Lung (tissue), 11 donors: ENCODE measurements at regions not wholly inside any gene's neighbourhood (a gene's known extent, or its start where the extent isn't known, plus 50 kb on each side); places are given as distances from the start of the nearest gene placed in this dataset.

Experiments used
- ATAC-seq: fragments of 200-7000 bp; cut with Tn5 transposase; one replicate; pipeline ENCODE4 v1.9.1; 2020; ENCODE audit warnings: moderate number of reproducible peaks; ENCODE audit not compliant: insufficient read depth, low FRiP score
- DNase-seq, 3 donors: peaks; one replicate each; pipeline ENCODE4 v3.0.0-alpha.2; 2013 to 2017
- H3K27ac ChIP-seq, 2 donors: one replicate each; pipeline ENCODE4 v1.5.1; 2013; ENCODE audit warnings: mild to moderate bottlenecking in 2 of 2, moderate library complexity in 2 of 2, control low read depth in 1 of 2, inconsistent platforms in 1 of 2, low read depth in 1 of 2, low read length in 1 of 2
- H3K27me3 ChIP-seq, 3 donors: one replicate each; pipeline ENCODE4 v1.5.1; 2013; ENCODE audit warnings: low read length in 2 of 3; ENCODE audit not compliant: control insufficient read depth in 3 of 3, insufficient read depth in 3 of 3
- H3K36me3 ChIP-seq, 4 donors: one replicate each; pipeline ENCODE4 v1.5.1; 2013; ENCODE audit warnings: low read length in 4 of 4, mild to moderate bottlenecking in 1 of 4, moderate library complexity in 1 of 4; ENCODE audit not compliant: control insufficient read depth in 4 of 4, insufficient read depth in 4 of 4
- H3K4me1 ChIP-seq, 5 donors: one replicate each; pipeline ENCODE4 v1.5.1; 2013; ENCODE audit warnings: low read length in 5 of 5, mild to moderate bottlenecking in 2 of 5, moderate library complexity in 1 of 5; ENCODE audit not compliant: control insufficient read depth in 5 of 5, insufficient read depth in 5 of 5
- H3K4me3 ChIP-seq: one replicate; pipeline ENCODE4 v1.5.1; 2013; ENCODE audit warnings: mild to moderate bottlenecking, control low read depth, moderate library complexity
- H3K9ac ChIP-seq, 2 donors: one replicate each; pipeline ENCODE4 v1.5.1; 2013; ENCODE audit warnings: low read length in 2 of 2, control low read depth in 1 of 2; ENCODE audit not compliant: insufficient read depth in 1 of 2
- H3K9me3 ChIP-seq, 4 donors: one replicate each; pipeline ENCODE4 v1.5.1; 2013; ENCODE audit warnings: low read length in 3 of 4, mild to moderate bottlenecking in 1 of 4, moderate library complexity in 1 of 4; ENCODE audit not compliant: control insufficient read depth in 4 of 4, insufficient read depth in 3 of 4
- WGBS, 2 donors: extraction: QIAGEN DNeasy Blood & Tissue Kit; methylation state at CpG; one replicate each; pipeline ENCODE4 v1.1.7; 2013; 5-methylcytosine and 5-hydroxymethylcytosine counted together
- TF ChIP-seq, protein P1 (sequence below): IDR thresholded peaks from 2 replicates; pipeline ENCODE4 v1.5.1; 2012; ENCODE audit warnings: mild to moderate bottlenecking; ENCODE audit errors: control extremely low read depth, extremely low read depth
- donor health status: control.
- donor health status: control.
- donor health status: Bipolar disorder and iron deficiency.
- donor health status: healthy.
- donor health status: DM: yes; HTN: yes; CAD: no.

DNA sequence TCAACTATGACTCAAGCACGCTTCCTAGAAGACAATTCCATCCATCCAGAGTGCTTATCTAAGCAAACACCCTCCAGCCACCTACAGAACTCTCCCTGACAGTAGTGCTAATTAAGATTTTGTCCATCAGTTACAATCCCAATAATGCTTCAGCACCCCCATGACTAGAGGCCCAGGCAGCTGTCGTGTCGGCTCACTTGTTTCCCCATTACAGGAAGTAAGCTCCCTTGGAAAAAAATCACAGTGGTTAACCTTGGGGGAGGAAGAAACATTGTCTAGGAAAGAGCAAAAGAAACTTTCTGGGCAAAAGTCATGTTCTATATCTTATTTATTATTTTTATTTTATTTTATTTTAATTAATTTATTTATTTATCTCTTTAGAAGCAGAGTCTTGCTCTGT is 108.8 kb upstream of the LPAR1 start:
- peaks cover 0 to 31% (median 3%) of the 10 kb centered on the region in 5 donors for H3K4me1 ChIP-seq
- H3K9ac ChIP-seq = no peak overlapping the region
- TF ChIP-seq, protein P1, sequence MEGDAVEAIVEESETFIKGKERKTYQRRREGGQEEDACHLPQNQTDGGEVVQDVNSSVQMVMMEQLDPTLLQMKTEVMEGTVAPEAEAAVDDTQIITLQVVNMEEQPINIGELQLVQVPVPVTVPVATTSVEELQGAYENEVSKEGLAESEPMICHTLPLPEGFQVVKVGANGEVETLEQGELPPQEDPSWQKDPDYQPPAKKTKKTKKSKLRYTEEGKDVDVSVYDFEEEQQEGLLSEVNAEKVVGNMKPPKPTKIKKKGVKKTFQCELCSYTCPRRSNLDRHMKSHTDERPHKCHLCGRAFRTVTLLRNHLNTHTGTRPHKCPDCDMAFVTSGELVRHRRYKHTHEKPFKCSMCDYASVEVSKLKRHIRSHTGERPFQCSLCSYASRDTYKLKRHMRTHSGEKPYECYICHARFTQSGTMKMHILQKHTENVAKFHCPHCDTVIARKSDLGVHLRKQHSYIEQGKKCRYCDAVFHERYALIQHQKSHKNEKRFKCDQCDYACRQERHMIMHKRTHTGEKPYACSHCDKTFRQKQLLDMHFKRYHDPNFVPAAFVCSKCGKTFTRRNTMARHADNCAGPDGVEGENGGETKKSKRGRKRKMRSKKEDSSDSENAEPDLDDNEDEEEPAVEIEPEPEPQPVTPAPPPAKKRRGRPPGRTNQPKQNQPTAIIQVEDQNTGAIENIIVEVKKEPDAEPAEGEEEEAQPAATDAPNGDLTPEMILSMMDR = no peak
- H3K27ac ChIP-seq = no peak overlapping the region
- H3K27me3 ChIP-seq = no peaks in the 10 kb centered on the region
- DNase-seq (no peak), ATAC-seq (no peak)
- 62 to 68% methylated on average over 3 of the region's 3 CpGs for WGBS, 2 donors
- H3K36me3 ChIP-seq = no peaks in the 10 kb centered on the region
- no peak overlapping the region for H3K4me3 ChIP-seq
- no peaks in the 10 kb centered on the region for H3K9me3 ChIP-seq

DNA sequence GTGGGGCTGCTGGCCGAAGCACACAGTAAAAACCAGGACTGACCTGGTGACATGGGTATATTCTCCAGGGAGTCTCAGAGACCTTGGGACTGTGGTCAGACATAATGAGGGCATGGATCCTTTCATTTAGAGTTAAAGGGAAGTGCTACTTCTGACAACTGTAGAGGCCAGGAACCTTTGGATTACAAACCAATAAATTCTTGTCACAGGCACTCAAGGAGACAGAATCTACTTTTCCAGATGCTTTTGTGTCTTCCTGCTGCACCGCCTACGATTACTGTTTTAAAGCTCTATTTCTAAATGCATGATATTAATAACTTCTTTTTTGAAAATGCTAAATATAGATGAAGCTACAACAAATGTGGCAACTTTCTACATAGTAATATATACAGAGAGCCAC is 106.5 kb upstream of the LPAR1 start:
- no peak overlapping the region for H3K4me3 ChIP-seq
- no peaks in the 10 kb centered on the region for H3K27me3 ChIP-seq
- ATAC-seq (no peak), DNase-seq (no peak)
- H3K36me3 ChIP-seq = no peaks in the 10 kb centered on the region
- 61 to 64% methylated on average over 3 of the region's 3 CpGs for WGBS, 2 donors
- TF ChIP-seq, protein P1 = no peak
- no peak overlapping the region for H3K27ac ChIP-seq
- no peak overlapping the region for H3K9ac ChIP-seq
- peaks cover 0 to 21% (median 3%) of the 10 kb centered on the region in 5 donors for H3K4me1 ChIP-seq
- no peaks in the 10 kb centered on the region for H3K9me3 ChIP-seq

DNA sequence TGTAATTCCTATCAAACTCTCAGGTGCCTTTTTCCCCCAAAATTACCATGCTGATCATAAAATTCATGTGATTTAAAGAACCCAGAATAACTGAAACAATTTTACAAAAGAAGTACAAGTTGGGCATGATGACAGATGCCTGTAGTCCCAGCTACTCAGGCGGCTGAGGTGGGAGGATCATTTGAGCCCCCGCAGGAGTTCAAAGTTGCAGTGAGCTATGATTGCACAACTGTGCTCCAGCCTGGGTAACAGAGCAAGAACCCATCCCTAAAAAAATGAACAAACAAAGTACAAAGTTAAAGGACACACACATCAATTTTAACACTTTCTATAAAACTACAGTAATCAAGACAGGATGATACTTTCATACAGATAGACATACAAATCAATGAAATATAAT is 97.9 kb upstream of the LPAR1 start:
- Histone ChIP-seq H3K27ac (no peak overlapping the region), H3K9me3 (peaks cover 0 to 9% (median 0%) of the 10 kb centered on the region in 4 donors), H3K4me3 (no peak overlapping the region), H3K36me3 (no peaks in the 10 kb centered on the region), H3K9ac (no peak overlapping the region), H3K4me1 (no peaks in the 10 kb centered on the region), H3K27me3 (no peaks in the 10 kb centered on the region)
- ATAC-seq (no peak), DNase-seq (no peak)
- TF ChIP-seq, protein P1 = no peak
- WGBS, 2 donors = 90 to 93% methylated on average over 2 of the region's 2 CpGs

DNA sequence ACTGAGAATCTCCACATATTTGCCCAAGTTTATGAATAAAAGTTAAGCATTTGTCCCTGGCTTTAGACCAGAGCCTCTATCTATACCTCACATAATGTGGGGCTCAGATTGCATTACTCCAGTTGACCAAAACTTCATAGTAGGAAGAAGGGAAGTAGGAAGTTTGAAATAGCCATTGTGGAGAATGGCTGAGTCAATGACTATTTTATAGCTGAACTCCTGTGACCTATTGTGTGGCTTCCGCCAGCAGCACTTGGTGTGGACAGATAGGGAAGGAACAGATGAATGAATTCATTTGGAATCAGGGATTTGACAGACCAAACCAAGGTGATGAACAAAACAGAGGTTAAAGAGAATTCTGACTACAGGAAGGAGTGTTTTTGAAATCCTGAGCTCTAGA is 92.9 kb upstream of the LPAR1 start:
- TF ChIP-seq, protein P1 = no peak
- DNase-seq = peak in 1 of 3 donors; percentile 10
- Histone ChIP-seq H3K27ac (no peak overlapping the region), H3K36me3 (no peaks in the 10 kb centered on the region), H3K27me3 (no peaks in the 10 kb centered on the region), H3K9me3 (peaks cover 0 to 9% (median 0%) of the 10 kb centered on the region in 4 donors), H3K9ac (no peak overlapping the region), H3K4me1 (no peaks in the 10 kb centered on the region), H3K4me3 (no peak overlapping the region)
- 70 to 90% methylated on average over 1 of the region's 1 CpG for WGBS, 2 donors
- no peak for ATAC-seq
